GM19395 (cell line): ENCODE measurements at regions not wholly inside any gene's neighbourhood (a gene's known extent, or its start where the extent isn't known, plus 50 kb on each side); places are given as distances from the start of the nearest gene placed in this dataset.

Source experiments
- ATAC-seq: cut with Tn5 transposase; IDR thresholded peaks from one replicate; pipeline ENCODE4 v1.9.1; 2021; ENCODE audit warnings: mild to moderate bottlenecking, moderate library complexity; ENCODE audit not compliant: unreplicated experiment

GRCh38 chr10:78567680-78568455, 500.9 kb upstream of the ZMIZ1 start:
- no peak for ATAC-seq

GRCh38 chr10:78568620-78569019, 500.1 kb upstream of the ZMIZ1 start:
- no peak for ATAC-seq

- ATAC-seq, result no peak
Observed at GRCh38 chr10:78570633-78571235, 498.0 kb upstream of the ZMIZ1 start.

GRCh38 chr10:78571286-78571685, 497.5 kb upstream of the ZMIZ1 start:
- ATAC-seq, result no peak

GRCh38 chr10:78571891-78572290, 496.9 kb upstream of the ZMIZ1 start:
- ATAC-seq, result no peak

GRCh38 chr10:78572565-78572964, 496.2 kb upstream of the ZMIZ1 start:
- ATAC-seq, result no peak

GRCh38 chr10:78574547-78574946, 494.2 kb upstream of the ZMIZ1 start:
- no peak for ATAC-seq

- no peak for ATAC-seq
Observed at GRCh38 chr10:78575400-78575799, 493.4 kb upstream of the ZMIZ1 start.

GRCh38 chr10:78576276-78576675, 492.5 kb upstream of the ZMIZ1 start:
- no peak for ATAC-seq

GRCh38 chr10:78577712-78578111, 491.1 kb upstream of the ZMIZ1 start:
- no peak for ATAC-seq

- no peak for ATAC-seq
Observed at GRCh38 chr10:78578929-78579328, 489.8 kb upstream of the ZMIZ1 start.

- no peak for ATAC-seq
Observed at GRCh38 chr10:78579576-78579975, 489.2 kb upstream of the ZMIZ1 start.

- no peak for ATAC-seq
Observed at GRCh38 chr10:78579995-78580394, 488.8 kb upstream of the ZMIZ1 start.

- no peak for ATAC-seq
Observed at GRCh38 chr10:78581133-78581694, 487.6 kb upstream of the ZMIZ1 start.

GRCh38 chr10:78582540-78582939, 486.2 kb upstream of the ZMIZ1 start:
- ATAC-seq, result no peak

- no peak for ATAC-seq
Observed at GRCh38 chr10:78584266-78584665, 484.5 kb upstream of the ZMIZ1 start.

- ATAC-seq, result no peak
Observed at GRCh38 chr10:78584681-78585080, 484.1 kb upstream of the ZMIZ1 start.

GRCh38 chr10:78585952-78586351, 482.8 kb upstream of the ZMIZ1 start:
- ATAC-seq, result no peak

- ATAC-seq, result no peak
Observed at GRCh38 chr10:78588194-78588811, 480.5 kb upstream of the ZMIZ1 start.

- ATAC-seq, result no peak
Observed at GRCh38 chr10:78589687-78590086, 479.1 kb upstream of the ZMIZ1 start.

- ATAC-seq, result no peak
Observed at GRCh38 chr10:78591066-78591465, 477.7 kb upstream of the ZMIZ1 start.
